ENCODE measurements at regions not wholly inside any gene's neighbourhood (a gene's known extent, or its start where the extent isn't known, plus 50 kb on each side); places are given as distances from the start of the nearest gene placed in this dataset.

DNA sequence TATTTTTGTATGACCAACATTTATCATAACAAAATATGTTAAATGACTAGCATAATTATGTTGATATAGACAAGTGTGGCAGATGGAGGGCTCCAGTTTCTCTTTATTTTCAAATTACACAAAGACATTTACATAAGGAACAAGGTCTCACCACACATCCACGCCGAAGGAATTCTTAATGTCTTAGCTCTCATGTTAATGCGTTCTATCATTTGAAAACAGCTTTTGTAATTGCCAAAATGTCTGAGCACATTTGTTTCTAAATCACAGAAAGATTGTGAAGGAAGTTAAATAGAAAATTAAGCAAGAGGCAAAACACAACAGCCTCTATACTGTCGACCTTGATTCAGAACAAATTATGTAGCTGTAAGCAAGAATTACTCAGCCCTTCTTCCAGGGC lies 223.0 kb upstream of the NR5A2 start:
- TF ChIP-seq, protein P1, sequence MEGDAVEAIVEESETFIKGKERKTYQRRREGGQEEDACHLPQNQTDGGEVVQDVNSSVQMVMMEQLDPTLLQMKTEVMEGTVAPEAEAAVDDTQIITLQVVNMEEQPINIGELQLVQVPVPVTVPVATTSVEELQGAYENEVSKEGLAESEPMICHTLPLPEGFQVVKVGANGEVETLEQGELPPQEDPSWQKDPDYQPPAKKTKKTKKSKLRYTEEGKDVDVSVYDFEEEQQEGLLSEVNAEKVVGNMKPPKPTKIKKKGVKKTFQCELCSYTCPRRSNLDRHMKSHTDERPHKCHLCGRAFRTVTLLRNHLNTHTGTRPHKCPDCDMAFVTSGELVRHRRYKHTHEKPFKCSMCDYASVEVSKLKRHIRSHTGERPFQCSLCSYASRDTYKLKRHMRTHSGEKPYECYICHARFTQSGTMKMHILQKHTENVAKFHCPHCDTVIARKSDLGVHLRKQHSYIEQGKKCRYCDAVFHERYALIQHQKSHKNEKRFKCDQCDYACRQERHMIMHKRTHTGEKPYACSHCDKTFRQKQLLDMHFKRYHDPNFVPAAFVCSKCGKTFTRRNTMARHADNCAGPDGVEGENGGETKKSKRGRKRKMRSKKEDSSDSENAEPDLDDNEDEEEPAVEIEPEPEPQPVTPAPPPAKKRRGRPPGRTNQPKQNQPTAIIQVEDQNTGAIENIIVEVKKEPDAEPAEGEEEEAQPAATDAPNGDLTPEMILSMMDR (conservative IDR thresholded peaks at IDR 0.05 in 1 of 2, IDR thresholded peaks at IDR 0.05 in 1 of 2; ENCODE audit: extremely low read depth in 1 of 2, insufficient read depth in 1 of 2, low read depth in 1 of 2, low read length in 2 of 2), result no peak
- no peak for TF ChIP-seq EZH2 (IDR thresholded peaks at IDR 0.05; ENCODE audit: borderline replicate concordance, low read length)
